Suprapubic skin (tissue), 4 donors: ENCODE measurements at regions not wholly inside any gene's neighbourhood (a gene's known extent, or its start where the extent isn't known, plus 50 kb on each side); places are given as distances from the start of the nearest gene placed in this dataset.

Experiments
- DNase-seq, 2 donors: peaks; one replicate each; pipeline ENCODE4 v3.0.0-alpha.2; 2019; ENCODE audit warnings: low spot score in 2 of 2
- H3K27ac ChIP-seq: fragments of 200-600 bp; sonication (generic); one replicate; pipeline ENCODE4 v1.5.1; 2019
- H3K27me3 ChIP-seq: fragments of 200-600 bp; sonication (generic); one replicate; pipeline ENCODE4 v1.5.1; 2019
- H3K36me3 ChIP-seq: fragments of 200-600 bp; sonication (generic); one replicate; pipeline ENCODE4 v1.5.1; 2019
- H3K4me1 ChIP-seq: fragments of 200-600 bp; sonication (generic); one replicate; pipeline ENCODE4 v1.5.1; 2019
- H3K4me3 ChIP-seq: fragments of 200-600 bp; sonication (generic); one replicate; pipeline ENCODE4 v1.5.1; 2019; ENCODE audit warnings: mild to moderate bottlenecking
- H3K9me3 ChIP-seq: fragments of 200-600 bp; sonication (generic); one replicate; pipeline ENCODE4 v1.5.1; 2019
- EP300 ChIP-seq: sonication (generic); formaldehyde crosslinking; IDR thresholded peaks from one replicate; pipeline ENCODE4 v1.6.1; 2017; ENCODE audit warnings: antibody characterized with exemption
- POLR2A ChIP-seq, 2 donors: fragments of 450-650 bp; IDR thresholded peaks; one replicate each; pipeline ENCODE4 v1.6.1; 2017; ENCODE audit warnings: antibody characterized with exemption in 2 of 2, mild to moderate bottlenecking in 2 of 2, moderate library complexity in 2 of 2
- POLR2AphosphoS5 ChIP-seq, 3 donors: sonication (generic); formaldehyde crosslinking; IDR thresholded peaks; one replicate each; pipeline ENCODE4 v1.6.1; 2017; ENCODE audit warnings: antibody characterized with exemption in 3 of 3
- WGBS: methylation state at CpG from one replicate; pipeline ENCODE4 v1.1.5; 2018; 5-methylcytosine and 5-hydroxymethylcytosine counted together
- TF ChIP-seq, protein P1 (sequence below), 2 donors: fragments of 200-600 bp in 1 of 2; fragments of 450-650 bp in 1 of 2; sonication (generic) in 1 of 2; IDR thresholded peaks; one replicate each; pipeline ENCODE4 v1.5.1; 2016 to 2019; ENCODE audit warnings: antibody characterized with exemption in 2 of 2, mild to moderate bottlenecking in 1 of 2, moderate library complexity in 1 of 2

DNA sequence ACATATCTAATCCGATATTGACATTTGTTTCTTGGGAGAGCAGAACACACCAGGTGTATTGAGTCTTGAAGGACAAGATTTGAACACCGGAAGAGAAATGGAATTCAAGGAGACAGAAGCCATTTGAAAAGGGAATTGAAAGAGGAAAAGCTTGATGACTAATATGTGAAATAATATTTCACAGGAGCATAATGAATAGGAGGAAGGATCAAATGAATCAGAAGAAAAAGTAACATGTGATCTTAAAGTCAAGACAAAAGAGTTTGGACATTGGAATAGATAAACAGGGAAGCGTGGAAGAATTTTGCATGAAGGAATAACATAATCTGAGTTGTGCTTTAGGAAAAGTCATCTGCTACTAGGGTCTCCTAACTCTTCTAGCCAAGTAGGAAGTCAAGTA lies 145.5 kb upstream of the PDHA2 start:
- DNase-seq: no peak
- no peaks in the 10 kb centered on the region for H3K4me1 ChIP-seq
- WGBS: 87% methylated on average over 3 of the region's 3 CpGs
- H3K27me3 ChIP-seq: no peaks in the 10 kb centered on the region
- no peaks in the 10 kb centered on the region for H3K9me3 ChIP-seq
- no peak overlapping the region for H3K4me3 ChIP-seq
- H3K36me3 ChIP-seq: no peaks in the 10 kb centered on the region
- H3K27ac ChIP-seq: no peak overlapping the region
- no peak for TF ChIP-seq POLR2AphosphoS5 (IDR thresholded peaks at IDR 0.05)
- no peak for TF ChIP-seq EP300
- TF ChIP-seq POLR2A (IDR thresholded peaks at IDR 0.05): no peak
- TF ChIP-seq, protein P1, sequence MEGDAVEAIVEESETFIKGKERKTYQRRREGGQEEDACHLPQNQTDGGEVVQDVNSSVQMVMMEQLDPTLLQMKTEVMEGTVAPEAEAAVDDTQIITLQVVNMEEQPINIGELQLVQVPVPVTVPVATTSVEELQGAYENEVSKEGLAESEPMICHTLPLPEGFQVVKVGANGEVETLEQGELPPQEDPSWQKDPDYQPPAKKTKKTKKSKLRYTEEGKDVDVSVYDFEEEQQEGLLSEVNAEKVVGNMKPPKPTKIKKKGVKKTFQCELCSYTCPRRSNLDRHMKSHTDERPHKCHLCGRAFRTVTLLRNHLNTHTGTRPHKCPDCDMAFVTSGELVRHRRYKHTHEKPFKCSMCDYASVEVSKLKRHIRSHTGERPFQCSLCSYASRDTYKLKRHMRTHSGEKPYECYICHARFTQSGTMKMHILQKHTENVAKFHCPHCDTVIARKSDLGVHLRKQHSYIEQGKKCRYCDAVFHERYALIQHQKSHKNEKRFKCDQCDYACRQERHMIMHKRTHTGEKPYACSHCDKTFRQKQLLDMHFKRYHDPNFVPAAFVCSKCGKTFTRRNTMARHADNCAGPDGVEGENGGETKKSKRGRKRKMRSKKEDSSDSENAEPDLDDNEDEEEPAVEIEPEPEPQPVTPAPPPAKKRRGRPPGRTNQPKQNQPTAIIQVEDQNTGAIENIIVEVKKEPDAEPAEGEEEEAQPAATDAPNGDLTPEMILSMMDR (IDR thresholded peaks at IDR 0.05): no peak

GRCh38 chr4:95693594-95693993 lies 144.8 kb upstream of the UNC5C start:
- H3K9me3 ChIP-seq: no peaks in the 10 kb centered on the region
- H3K36me3 ChIP-seq: no peaks in the 10 kb centered on the region
- no peak overlapping the region for H3K27ac ChIP-seq
- no peaks in the 10 kb centered on the region for H3K4me1 ChIP-seq
- TF ChIP-seq EP300 (no peak), POLR2A (IDR thresholded peaks at IDR 0.05) (no peak), POLR2AphosphoS5 (IDR thresholded peaks at IDR 0.05) (no peak)
- TF ChIP-seq, protein P1 (IDR thresholded peaks at IDR 0.05): no peak
- no peak for DNase-seq
- H3K27me3 ChIP-seq: no peaks in the 10 kb centered on the region
- WGBS: 82% methylated on average over 2 of the region's 2 CpGs
- H3K4me3 ChIP-seq: no peak overlapping the region

GRCh38 chr4:95676190-95676589 lies 127.4 kb upstream of the UNC5C start:
- no peak for DNase-seq
- H3K36me3 ChIP-seq: no peaks in the 10 kb centered on the region
- 35% methylated on average over 1 of the region's 1 CpG for WGBS

DNA sequence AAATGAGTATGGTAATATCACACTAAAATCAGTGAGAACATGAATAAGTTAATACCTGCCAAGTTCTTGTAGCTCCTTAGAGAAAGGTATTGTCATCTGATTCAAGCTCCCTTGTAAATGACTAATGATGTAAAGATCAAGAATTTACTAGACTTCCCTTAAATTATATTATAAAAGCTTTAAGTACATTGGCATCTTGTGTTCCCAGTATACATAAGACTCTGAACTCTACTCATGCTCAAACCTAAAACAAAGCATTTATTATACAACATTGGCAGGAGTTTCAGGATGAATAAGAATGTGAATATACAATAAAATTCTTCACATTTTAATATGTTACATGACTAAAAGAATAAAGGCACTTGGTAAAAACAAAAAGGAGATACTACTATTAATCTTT lies 126.8 kb upstream of the UNC5C start:
- no peaks in the 10 kb centered on the region for H3K4me1 ChIP-seq
- DNase-seq: no peak
- H3K9me3 ChIP-seq: no peaks in the 10 kb centered on the region
- TF ChIP-seq POLR2A (IDR thresholded peaks at IDR 0.05) (no peak), POLR2AphosphoS5 (IDR thresholded peaks at IDR 0.05) (no peak), EP300 (no peak)
- TF ChIP-seq, protein P1 (IDR thresholded peaks at IDR 0.05): no peak
- no peaks in the 10 kb centered on the region for H3K36me3 ChIP-seq
- no peak overlapping the region for H3K27ac ChIP-seq
- H3K4me3 ChIP-seq: no peak overlapping the region
- H3K27me3 ChIP-seq: no peaks in the 10 kb centered on the region

More at GRCh38 chr4:95676190-95676589, 127.4 kb upstream of the UNC5C start:
- no peak overlapping the region for H3K27ac ChIP-seq
- H3K9me3 ChIP-seq: no peaks in the 10 kb centered on the region
- H3K4me3 ChIP-seq: no peak overlapping the region
- TF ChIP-seq EP300: no peak
- TF ChIP-seq, protein P1 (IDR thresholded peaks at IDR 0.05): no peak
- TF ChIP-seq POLR2AphosphoS5 (IDR thresholded peaks at IDR 0.05): no peak
- TF ChIP-seq POLR2A (IDR thresholded peaks at IDR 0.05): no peak
- no peaks in the 10 kb centered on the region for H3K27me3 ChIP-seq
- no peaks in the 10 kb centered on the region for H3K4me1 ChIP-seq

DNA sequence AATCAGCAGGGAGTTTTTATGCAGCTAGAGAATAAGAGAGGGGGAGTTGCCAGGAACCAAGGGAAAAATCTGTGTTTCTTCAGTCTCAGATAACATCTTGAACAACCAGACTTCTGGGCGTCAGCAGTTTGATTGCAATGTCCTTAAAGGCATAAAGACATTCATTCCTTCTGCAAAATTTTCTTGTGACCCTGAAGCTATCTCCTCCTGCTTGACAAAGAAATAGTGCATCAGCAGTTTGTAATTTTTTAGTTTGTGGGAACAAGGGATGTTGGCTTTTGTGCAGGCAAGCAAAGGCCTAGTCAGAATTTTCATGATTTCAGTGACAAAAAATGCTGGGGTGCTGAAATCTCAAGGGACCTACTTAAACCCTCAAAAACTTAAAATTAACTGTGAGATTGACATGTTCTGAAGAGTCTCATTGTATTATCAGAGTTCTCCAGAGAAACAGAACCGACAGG lies 125.8 kb upstream of the UNC5C start:
- no peak overlapping the region for H3K4me3 ChIP-seq
- DNase-seq: no peak
- no peaks in the 10 kb centered on the region for H3K27me3 ChIP-seq
- no peaks in the 10 kb centered on the region for H3K9me3 ChIP-seq
- TF ChIP-seq POLR2AphosphoS5 (IDR thresholded peaks at IDR 0.05) (no peak), EP300 (no peak), POLR2A (IDR thresholded peaks at IDR 0.05) (no peak)
- TF ChIP-seq, protein P1 (IDR thresholded peaks at IDR 0.05): no peak
- 42% methylated on average over 2 of the region's 2 CpGs for WGBS
- no peaks in the 10 kb centered on the region for H3K4me1 ChIP-seq
- no peak overlapping the region for H3K27ac ChIP-seq
- H3K36me3 ChIP-seq: no peaks in the 10 kb centered on the region
